ENCODE measurements at regions not wholly inside any gene's neighbourhood (a gene's known extent, or its start where the extent isn't known, plus 50 kb on each side); places are given as distances from the start of the nearest gene placed in this dataset.

DNA sequence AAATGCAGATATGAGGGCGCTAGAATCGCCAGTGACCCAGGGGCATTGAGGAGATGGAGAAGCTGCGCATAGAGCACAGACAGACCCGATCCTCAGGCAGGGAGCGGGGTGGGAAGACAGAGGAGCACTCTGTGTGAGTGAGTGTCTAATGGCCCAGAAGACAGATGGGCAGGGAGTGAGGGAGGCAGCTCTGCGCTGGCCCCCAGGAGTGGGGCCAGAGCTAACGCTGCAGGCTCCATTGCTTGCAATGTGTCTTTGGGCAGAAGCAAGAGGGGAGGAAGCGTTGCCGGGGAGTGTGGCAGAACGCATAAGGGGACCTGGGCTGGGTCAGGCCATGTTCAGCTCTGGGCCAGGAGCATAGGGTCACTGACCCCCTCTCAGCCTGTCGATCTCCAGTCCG is 207.0 kb downstream of the TBXT start:
- TF ChIP-seq, protein P1, sequence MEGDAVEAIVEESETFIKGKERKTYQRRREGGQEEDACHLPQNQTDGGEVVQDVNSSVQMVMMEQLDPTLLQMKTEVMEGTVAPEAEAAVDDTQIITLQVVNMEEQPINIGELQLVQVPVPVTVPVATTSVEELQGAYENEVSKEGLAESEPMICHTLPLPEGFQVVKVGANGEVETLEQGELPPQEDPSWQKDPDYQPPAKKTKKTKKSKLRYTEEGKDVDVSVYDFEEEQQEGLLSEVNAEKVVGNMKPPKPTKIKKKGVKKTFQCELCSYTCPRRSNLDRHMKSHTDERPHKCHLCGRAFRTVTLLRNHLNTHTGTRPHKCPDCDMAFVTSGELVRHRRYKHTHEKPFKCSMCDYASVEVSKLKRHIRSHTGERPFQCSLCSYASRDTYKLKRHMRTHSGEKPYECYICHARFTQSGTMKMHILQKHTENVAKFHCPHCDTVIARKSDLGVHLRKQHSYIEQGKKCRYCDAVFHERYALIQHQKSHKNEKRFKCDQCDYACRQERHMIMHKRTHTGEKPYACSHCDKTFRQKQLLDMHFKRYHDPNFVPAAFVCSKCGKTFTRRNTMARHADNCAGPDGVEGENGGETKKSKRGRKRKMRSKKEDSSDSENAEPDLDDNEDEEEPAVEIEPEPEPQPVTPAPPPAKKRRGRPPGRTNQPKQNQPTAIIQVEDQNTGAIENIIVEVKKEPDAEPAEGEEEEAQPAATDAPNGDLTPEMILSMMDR (IDR thresholded peaks at IDR 0.05; ENCODE audit: low read depth, low read length, missing control alignments): no peak
- in situ Hi-C loops (cut with HindIII; ENCODE audit: low sequenced_read_pairs): no loop called here
- DNase-seq (ENCODE audit: low read depth): no peak
- no peak overlapping the region for H3K4me3 ChIP-seq (ENCODE audit: low read depth, low read length)

DNA sequence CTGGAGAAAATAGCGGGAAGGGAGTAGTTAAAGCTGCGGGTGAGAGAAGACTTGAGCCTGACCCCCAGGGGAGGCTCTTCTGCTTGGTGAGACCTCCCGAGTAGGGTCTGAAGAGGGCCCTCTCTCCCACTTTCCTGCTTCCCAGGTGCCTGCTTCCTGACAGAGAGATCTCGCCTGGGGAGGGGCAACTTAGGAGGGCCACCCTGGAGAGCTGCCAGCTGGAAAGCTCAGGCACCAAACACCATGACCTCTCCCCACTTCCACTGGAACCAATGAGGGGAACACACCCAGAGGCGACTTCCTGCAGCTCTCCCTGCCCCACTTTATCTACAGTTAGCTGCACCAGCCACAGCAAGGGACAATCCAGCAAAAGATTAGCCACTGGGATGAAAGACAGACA is 208.0 kb downstream of the TBXT start:
- TF ChIP-seq, protein P1 (IDR thresholded peaks at IDR 0.05; ENCODE audit: low read depth, low read length, missing control alignments): no peak
- DNase-seq (ENCODE audit: low read depth): no peak
- in situ Hi-C loops (cut with HindIII; ENCODE audit: low sequenced_read_pairs): no loop called here
- H3K4me3 ChIP-seq (ENCODE audit: low read depth, low read length): no peak overlapping the region

DNA sequence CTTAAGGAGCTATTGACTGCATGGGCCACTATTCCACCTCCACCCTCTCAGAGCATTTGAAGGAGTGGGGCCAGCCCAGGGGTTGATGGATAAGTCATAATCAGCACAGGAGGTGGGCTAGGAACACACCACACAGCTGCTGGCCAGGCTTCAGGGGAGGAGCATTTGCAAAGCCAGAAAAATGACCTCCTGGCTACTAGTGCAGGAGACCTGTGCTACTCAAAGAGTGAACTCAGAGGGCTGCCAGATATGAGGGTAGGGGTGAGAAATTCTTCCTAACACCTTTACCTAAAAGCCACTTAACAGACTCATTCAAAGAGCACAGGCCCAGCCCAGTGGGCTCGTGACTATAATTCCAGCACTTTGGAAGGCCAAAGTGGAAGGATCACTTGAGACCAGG is 210.8 kb downstream of the TBXT start:
- no peak overlapping the region for H3K4me3 ChIP-seq (ENCODE audit: low read depth, low read length)
- in situ Hi-C loops (cut with HindIII; ENCODE audit: low sequenced_read_pairs): no loop called here
- TF ChIP-seq, protein P1 (IDR thresholded peaks at IDR 0.05; ENCODE audit: low read depth, low read length, missing control alignments): no peak
- no peak for DNase-seq (ENCODE audit: low read depth)

DNA sequence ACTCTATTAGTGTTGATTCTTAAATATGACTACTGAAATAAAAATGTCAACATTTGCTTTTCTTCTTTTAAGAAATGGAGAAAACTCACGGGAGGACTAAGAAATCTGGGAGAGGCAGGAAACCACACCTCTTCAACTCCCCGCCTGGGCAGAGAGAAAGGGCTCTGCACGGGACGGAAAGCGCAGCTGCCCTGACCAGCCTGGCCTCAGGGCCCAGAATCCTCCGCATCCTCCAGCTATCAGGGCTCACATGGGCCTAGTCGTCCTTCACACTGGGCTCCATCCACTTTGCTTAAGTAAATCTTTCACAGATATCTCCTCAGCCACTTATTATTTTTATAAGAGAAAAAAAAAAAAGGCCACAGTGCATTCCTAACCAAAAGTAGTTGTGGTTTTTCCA is 215.1 kb downstream of the TBXT start:
- TF ChIP-seq, protein P1 (IDR thresholded peaks at IDR 0.05; ENCODE audit: low read depth, low read length, missing control alignments): no peak
- no peak overlapping the region for H3K4me3 ChIP-seq (ENCODE audit: low read depth, low read length)
- DNase-seq (ENCODE audit: low read depth): no peak
- in situ Hi-C loops (cut with HindIII; ENCODE audit: low sequenced_read_pairs): no loop called here

DNA sequence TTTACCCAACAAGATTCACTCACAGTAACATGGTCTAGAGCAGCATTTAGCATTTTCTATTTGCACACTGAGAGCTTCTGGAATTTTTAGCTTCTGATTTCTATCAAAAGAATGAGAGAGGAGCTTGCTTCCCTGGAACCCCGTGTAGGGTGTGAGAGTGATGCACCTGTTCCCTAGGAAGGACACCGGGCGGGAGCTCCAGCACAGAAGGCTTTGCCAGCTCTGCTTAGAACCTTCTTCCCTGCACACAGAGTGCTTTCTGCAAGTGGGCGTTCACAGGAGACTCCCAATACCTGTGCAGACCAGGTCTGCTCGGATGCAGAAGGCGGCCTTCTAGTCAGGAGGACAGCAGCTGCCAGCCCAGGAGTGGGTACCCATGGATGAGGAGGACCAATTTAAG is 217.3 kb downstream of the TBXT start:
- TF ChIP-seq, protein P1 (IDR thresholded peaks at IDR 0.05; ENCODE audit: low read depth, low read length, missing control alignments): no peak
- H3K4me3 ChIP-seq (ENCODE audit: low read depth, low read length): no peak overlapping the region
- no peak for DNase-seq (ENCODE audit: low read depth)
- in situ Hi-C loops (cut with HindIII; ENCODE audit: low sequenced_read_pairs): no loop called here

DNA sequence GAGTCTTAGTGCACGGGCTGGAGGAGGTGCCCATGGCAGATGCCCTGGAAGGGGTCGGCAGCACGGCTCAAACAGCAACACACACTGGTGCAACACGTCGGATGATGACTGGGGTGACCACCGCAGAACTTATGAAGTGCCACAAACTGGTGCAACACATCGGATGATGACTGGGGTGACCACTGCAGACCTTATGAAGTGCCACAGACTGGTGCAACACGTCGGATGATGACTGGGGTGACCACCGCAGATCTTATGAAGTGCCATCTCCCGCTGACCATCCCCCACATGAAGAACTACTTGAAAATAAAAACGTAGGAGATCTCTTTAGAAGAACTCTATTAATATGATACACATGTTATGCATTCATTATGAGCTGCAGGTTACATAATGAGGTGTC is 218.3 kb downstream of the TBXT start:
- DNase-seq (ENCODE audit: low read depth): no peak
- in situ Hi-C loops (cut with HindIII; ENCODE audit: low sequenced_read_pairs): no loop called here

More for the DNA sequence above, 218.3 kb downstream of the TBXT start:
- H3K4me3 ChIP-seq (ENCODE audit: low read depth, low read length): no peak overlapping the region
- TF ChIP-seq, protein P1 (IDR thresholded peaks at IDR 0.05; ENCODE audit: low read depth, low read length, missing control alignments): no peak
